ENCODE measurements at regions not wholly inside any gene's neighbourhood (a gene's known extent, or its start where the extent isn't known, plus 50 kb on each side); places are given as distances from the start of the nearest gene placed in this dataset.

DNA sequence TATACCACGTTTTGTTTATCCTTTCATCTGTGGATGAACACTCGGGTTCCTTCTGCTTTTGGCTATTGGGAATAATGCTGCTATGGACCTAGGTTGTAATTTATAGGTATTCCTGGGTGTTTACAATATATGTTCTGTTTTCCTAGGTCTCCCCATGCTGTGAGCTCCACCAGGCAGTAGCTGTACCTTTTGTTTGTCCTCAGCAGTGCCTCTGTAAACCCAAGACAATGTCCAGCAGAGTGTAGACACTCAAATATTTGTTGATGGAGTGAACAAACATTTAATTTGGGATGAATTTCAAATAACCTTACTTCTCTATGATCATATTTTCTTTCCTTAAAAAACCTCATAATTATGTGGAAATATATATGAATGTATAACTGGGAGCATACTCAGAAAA, 259.5 kb upstream of the BOD1L1 start:
- Histone ChIP-seq H3K9ac (no peak overlapping the region), H3K79me2 (peaks cover 10% of the 10 kb centered on the region), H3K27me3 (ENCODE audit: control insufficient read depth, insufficient read depth, low read length) (no peaks in the 10 kb centered on the region), H2AFZ (no peak overlapping the region), H3K36me3 (ENCODE audit: control insufficient read depth, insufficient read depth, low read length) (no peaks in the 10 kb centered on the region), H3K27ac (no peak overlapping the region), H3K4me2 (ENCODE audit: low read length) (no peak overlapping the region), H3K4me3 (ENCODE audit: low read depth, low read length) (no peak overlapping the region), H3K9me3 (ENCODE audit: control insufficient read depth, low read length) (no peaks in the 10 kb centered on the region), H3K4me1 (peaks cover 7% of the 10 kb centered on the region)
- TF ChIP-seq CTCF (IDR thresholded peaks at IDR 0.05), result no peak

- Histone ChIP-seq H3K4me3 (ENCODE audit: low read depth, low read length) (no peak overlapping the region), H3K79me2 (peaks cover 7% of the 10 kb centered on the region), H3K9ac (no peak overlapping the region), H3K27ac (no peak overlapping the region), H3K9me3 (ENCODE audit: control insufficient read depth, low read length) (no peaks in the 10 kb centered on the region), H3K4me1 (peaks cover 3% of the 10 kb centered on the region), H3K4me2 (ENCODE audit: low read length) (no peak overlapping the region), H3K36me3 (ENCODE audit: control insufficient read depth, insufficient read depth, low read length) (no peaks in the 10 kb centered on the region), H2AFZ (no peak overlapping the region), H3K27me3 (ENCODE audit: control insufficient read depth, insufficient read depth, low read length) (no peaks in the 10 kb centered on the region)
- TF ChIP-seq CTCF (IDR thresholded peaks at IDR 0.05), result no peak
Observed at GRCh38 chr4:13888112-13888511, 260.6 kb upstream of the BOD1L1 start.

DNA sequence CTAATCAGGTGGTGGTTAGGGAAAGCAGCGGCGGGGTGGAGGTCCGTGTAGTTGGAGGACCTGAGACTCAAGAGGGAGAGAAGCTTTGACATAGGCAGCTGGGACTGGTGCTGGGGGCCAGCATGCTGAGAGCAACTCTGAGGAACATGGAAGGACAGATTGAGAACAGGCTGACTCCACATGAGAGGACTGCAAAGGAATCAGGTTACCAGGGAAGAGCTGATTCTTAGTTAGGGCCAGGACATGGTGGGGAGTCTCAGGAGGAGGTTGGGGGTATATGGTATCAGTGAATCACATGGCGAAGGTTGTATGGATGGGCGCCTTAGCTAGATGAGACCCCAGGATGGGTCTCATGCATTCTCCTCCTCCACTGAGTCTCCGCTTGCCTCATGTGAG, 264.0 kb upstream of the BOD1L1 start:
- H3K27me3 ChIP-seq (ENCODE audit: control insufficient read depth, insufficient read depth, low read length), result no peaks in the 10 kb centered on the region
- H3K4me2 ChIP-seq (ENCODE audit: low read length), result no peak overlapping the region
- H3K27ac ChIP-seq, result no peak overlapping the region
- H3K4me1 ChIP-seq, result peaks cover 3% of the 10 kb centered on the region
- H3K4me3 ChIP-seq (ENCODE audit: low read depth, low read length), result no peak overlapping the region
- H3K9me3 ChIP-seq (ENCODE audit: control insufficient read depth, low read length), result no peaks in the 10 kb centered on the region
- H3K9ac ChIP-seq, result no peak overlapping the region
- no peak for TF ChIP-seq CTCF (IDR thresholded peaks at IDR 0.05)
- H3K79me2 ChIP-seq, result peaks cover 7% of the 10 kb centered on the region
- no peak overlapping the region for H2AFZ ChIP-seq
- no peaks in the 10 kb centered on the region for H3K36me3 ChIP-seq (ENCODE audit: control insufficient read depth, insufficient read depth, low read length)

GRCh38 chr4:13892739-13893105, 265.2 kb upstream of the BOD1L1 start:
- H3K9ac ChIP-seq, result no peak overlapping the region
- peaks cover 7% of the 10 kb centered on the region for H3K79me2 ChIP-seq
- no peaks in the 10 kb centered on the region for H3K9me3 ChIP-seq (ENCODE audit: control insufficient read depth, low read length)
- no peaks in the 10 kb centered on the region for H3K36me3 ChIP-seq (ENCODE audit: control insufficient read depth, insufficient read depth, low read length)
- no peak overlapping the region for H2AFZ ChIP-seq
- TF ChIP-seq CTCF (IDR thresholded peaks at IDR 0.05), result no peak
- H3K27me3 ChIP-seq (ENCODE audit: control insufficient read depth, insufficient read depth, low read length), result no peaks in the 10 kb centered on the region
- no peak overlapping the region for H3K4me2 ChIP-seq (ENCODE audit: low read length)
- H3K4me3 ChIP-seq (ENCODE audit: low read depth, low read length), result no peak overlapping the region
- no peak overlapping the region for H3K27ac ChIP-seq
- peaks cover 3% of the 10 kb centered on the region for H3K4me1 ChIP-seq

- Histone ChIP-seq H3K4me3 (ENCODE audit: low read depth, low read length) (no peak overlapping the region), H3K79me2 (peaks cover 9% of the 10 kb centered on the region), H3K4me1 (peaks cover 3% of the 10 kb centered on the region), H3K36me3 (ENCODE audit: control insufficient read depth, insufficient read depth, low read length) (no peaks in the 10 kb centered on the region), H3K9me3 (ENCODE audit: control insufficient read depth, low read length) (no peaks in the 10 kb centered on the region), H3K27ac (no peak overlapping the region), H2AFZ (no peak overlapping the region), H3K27me3 (ENCODE audit: control insufficient read depth, insufficient read depth, low read length) (no peaks in the 10 kb centered on the region), H3K4me2 (ENCODE audit: low read length) (no peak overlapping the region), H3K9ac (no peak overlapping the region)
- no peak for TF ChIP-seq CTCF (IDR thresholded peaks at IDR 0.05)
Observed at GRCh38 chr4:13893211-13893610, 265.7 kb upstream of the BOD1L1 start.
